LoVo (cell line): ENCODE measurements at regions not wholly inside any gene's neighbourhood (a gene's known extent, or its start where the extent isn't known, plus 50 kb on each side); places are given as distances from the start of the nearest gene placed in this dataset.

ENCODE experiments used
- DNase-seq: peaks from one replicate; pipeline ENCODE4 v3.0.0-alpha.2; 2016; ENCODE audit warnings: low spot score

DNA sequence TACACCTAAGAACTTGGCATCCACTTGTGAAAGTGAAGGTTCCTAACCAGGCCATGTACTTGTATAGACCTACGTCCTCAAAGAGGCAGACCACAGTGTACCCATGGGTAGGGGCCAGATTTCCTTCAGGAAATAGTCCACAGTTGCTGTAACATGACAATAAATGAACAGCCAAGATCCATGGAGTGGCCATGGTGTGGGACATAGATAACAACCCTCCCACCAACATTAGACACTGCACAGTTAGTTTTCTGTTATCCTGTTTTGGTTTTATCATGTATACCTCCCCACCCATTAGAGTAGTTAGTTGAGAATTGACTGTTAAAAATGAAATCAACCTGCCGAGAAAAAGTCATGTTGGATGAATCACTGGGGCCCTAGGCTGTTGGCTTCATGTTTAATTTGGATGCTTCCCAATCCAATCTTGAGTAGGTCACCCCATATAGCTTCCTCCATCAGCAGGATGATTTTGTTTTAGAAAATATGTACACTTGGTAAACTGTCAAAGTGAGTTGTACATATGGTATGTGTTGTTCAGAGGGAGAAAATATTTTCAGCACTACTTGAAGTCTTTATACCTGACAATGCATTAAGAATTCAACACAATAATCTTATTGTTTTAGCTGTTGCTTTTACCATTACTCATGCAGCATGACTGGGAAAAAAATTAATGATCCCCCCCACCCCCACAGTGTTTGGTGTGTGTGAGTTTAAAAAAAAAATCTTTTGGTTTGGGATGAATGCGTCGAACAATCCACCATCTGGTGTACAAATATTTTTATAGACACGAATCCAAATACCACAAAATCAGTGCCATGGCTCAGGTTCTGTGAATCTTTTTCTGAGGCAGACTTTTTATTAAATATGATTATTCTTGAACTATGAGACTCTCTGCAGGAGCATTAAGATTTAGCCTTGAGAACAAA, 88.3 kb upstream of the ARHGAP29 start:
- peak; percentile 84 for DNase-seq

GRCh38 chr1:94324178-94324544, 86.8 kb upstream of the ARHGAP29 start:
- DNase-seq: peak; percentile 71

GRCh38 chr1:94323311-94324177, 86.2 kb upstream of the ARHGAP29 start:
- no peak for DNase-seq

DNA sequence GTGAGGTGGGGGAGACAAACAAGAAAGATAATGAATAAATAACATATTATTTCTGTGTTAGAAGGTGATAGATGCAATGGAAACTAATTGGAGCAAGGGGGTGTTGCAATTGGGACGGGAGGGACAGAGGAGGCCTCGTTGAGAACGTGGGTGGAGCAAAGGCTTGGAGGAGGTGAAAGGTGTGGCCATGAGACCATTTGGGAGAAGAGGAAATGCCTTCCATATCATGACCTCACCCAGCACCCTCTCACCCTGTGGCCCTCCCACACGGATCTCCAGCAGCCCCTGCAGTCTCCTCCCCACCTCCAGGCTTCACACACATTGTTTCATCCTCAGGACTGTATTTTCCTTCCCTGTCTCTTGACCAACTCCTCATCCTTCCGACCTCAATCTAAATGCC, 85.3 kb upstream of the ARHGAP29 start:
- DNase-seq: peak; percentile 81

DNA sequence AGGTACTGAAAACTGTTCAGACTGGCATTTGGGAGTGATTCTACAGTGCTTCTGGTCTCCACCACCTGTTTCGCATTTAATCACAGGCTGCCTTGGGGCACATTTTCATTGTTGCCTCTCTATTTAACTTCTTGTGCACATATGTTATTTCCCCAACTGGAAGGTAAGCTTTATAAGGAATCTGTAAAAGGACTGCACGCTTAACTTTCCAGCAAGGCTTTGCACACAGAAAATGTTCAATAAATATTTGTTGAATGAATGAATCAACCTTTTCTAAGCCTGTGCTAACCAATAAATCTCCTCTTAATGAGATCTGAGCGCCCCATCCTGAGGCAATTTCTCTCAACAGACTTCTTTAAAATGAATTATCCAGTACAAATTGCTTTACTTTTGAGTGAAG, 84.3 kb upstream of the ARHGAP29 start:
- DNase-seq: no peak

- DNase-seq: no peak
Measured at GRCh38 chr1:94319319-94320102, 82.1 kb upstream of the ARHGAP29 start.

- no peak for DNase-seq
Measured at GRCh38 chr1:94318505-94319030, 81.2 kb upstream of the ARHGAP29 start.

DNA sequence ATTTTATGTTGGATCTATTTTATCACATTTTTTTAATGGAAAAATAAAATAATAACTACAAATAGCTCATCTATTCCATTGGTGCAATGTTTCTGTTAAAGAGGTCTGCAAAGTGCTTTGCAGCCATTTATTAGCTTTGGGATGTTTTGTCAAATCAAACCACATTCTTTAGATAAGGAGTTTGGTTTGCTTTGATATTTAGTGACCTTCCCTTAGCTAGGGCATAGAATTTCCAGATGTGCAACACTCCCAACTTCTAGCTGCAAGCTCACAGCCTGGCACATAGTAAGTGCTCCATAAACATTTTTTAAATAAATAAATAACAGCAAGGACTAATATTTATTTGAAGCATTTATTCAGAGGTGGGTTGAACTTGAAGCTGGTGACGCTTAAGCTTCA, 80.4 kb upstream of the ARHGAP29 start:
- DNase-seq: no peak

DNA sequence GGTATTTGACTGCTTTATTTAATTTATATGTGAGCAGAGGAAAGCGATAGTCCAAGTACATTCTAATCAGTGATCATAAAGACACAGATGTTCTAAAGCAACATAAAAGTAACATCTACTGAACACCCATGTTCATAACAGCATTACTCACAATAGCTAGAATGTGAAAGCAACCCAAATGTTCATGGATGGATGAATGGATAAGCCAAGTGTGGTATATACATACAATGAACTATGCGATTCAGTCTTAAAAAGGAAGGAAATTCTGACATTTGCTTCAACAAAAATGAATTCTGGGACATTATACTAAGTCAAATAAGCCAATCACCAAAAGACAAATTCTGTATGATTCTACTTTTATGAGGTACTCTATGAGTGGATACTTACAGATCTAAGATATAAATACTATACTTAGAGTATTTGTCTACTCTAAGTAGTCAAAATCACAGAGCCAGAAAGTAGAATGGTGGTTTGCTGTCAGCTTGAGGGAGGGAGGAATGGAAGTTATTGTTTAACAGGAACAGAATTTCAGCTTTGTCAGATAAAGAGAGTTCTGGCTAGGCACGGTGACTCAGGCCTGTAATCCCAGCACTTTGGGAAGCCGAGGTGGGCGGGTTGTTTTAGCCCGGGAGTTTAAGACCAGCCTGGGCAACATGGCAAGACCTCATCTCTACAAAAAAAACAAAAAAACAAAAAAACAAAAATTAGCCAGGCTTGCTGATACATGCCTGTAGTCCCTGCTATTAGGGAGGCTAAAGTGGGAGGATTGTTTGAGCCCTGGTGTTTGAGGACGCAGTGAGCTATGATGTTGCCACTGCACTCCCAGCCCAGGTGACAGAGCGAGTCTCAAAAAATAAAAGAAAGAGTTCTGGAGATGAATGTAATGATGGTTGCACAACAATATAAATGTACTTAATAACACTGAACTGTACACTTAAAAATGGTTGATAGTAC, 79.7 kb upstream of the ARHGAP29 start:
- DNase-seq: peak; percentile 65

GRCh38 chr1:94316183-94316582, 78.8 kb upstream of the ARHGAP29 start:
- DNase-seq: no peak

GRCh38 chr1:94315552-94316116, 78.2 kb upstream of the ARHGAP29 start:
- no peak for DNase-seq

- DNase-seq: no peak
Measured at GRCh38 chr1:94314222-94314858, 77.0 kb upstream of the ARHGAP29 start.

DNA sequence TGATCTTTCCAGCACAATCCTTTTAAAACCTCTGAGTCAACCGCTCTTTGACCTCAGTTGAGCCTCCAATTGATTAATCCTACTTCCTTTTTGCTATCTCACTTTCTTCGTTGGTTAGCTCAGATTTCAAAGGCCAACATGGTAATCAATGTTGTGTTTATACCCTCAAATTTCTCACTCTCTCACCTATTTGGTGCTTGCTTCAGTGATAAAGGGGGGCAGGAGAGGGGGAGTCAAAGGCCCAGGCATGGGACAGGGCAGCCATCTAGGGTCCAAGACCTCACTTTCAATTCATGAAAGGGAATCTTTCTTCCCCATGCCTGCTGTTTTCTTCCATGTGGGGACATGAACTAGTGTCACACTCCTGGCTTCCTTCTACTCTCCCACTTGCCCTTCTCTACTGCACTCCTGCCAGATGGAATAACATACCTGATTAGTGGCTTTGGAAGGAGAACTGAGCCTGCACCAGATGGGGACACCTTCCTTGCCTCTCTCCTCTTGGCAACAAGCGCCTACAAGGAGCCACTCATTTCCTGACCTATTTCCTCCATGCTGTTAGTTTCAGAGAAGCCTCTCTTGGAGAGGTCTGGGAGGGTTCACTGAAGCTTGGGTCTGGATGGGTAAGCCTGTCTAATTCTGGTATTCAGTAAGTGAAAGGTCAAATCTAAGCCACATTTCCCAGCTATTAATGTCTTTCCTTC, 73.3 kb upstream of the ARHGAP29 start:
- DNase-seq: no peak

DNA sequence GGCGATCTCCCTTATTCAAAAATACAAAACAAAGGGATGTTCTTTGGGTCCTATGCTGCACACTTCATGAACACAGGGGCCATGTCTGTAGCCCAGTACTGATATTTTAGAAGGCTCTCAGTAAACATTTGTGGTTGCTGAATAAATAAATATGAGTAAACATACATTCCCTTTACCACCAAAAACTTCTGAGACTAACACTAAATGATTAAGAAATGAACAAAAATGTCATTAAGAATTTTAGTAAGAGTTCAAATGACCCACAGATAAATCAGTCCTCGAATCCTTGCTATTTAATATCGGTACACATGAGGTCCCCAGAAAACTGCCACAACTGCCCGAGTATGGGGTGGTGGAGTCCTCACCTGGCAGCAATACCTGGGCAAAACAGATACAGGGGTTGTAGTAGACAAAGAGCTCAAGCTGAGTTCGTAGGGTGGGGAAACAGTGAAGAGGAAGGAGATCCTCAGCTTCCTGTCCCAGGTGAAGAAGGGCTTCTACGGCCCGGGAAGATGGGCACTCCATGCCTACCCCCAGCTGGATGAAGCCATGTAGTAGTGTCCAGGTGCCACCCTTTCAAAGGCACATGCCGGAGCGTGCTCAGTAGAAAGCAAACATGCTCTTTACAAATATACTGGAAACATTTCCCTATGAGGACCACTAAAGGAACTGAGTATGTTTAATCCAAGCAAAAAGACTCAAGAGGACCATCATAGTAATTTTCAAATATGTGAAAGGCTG, 72.6 kb upstream of the ARHGAP29 start:
- no peak for DNase-seq

GRCh38 chr1:94309216-94309615, 71.8 kb upstream of the ARHGAP29 start:
- no peak for DNase-seq

GRCh38 chr1:94306521-94306920, 69.1 kb upstream of the ARHGAP29 start:
- DNase-seq: no peak

GRCh38 chr1:94305704-94306103, 68.3 kb upstream of the ARHGAP29 start:
- no peak for DNase-seq

DNA sequence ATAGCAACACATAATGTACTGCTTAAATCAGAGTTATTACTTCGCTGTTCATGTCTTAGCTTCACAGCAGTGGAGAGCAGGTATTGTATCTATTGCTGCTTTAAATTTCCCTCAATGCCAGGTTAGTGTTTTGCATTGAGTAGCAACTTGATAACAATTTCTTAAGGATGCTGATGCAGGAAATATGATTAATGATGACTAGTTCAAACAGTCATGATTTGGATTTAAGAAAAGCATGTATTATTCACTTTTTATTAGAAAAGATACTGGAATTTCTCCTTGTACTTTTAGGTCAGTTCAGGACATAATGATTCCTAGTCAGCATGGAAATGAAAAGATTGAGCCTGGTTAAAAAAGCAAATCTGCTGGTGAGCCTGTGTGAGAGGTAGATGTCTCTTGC, 67.2 kb upstream of the ARHGAP29 start:
- no peak for DNase-seq

DNA sequence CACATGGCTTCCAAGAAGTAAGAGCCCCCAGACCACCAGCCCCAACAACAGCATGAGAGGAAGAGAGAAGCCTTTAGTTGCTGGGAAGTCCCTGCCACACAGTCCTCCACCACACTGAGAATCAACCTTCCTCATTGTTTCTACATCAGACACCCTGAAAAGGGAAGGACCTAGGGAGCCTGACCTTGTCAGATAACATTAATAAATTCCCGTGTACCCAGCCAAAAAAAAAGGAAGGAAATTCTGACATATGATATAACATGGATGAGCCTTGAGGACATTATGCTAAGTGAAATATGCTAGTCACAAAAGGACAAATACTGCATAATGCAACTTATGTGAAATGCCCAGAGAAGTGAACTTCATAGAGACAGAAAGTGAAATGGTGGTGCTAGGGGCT, 65.6 kb upstream of the ARHGAP29 start:
- DNase-seq: no peak
